Esophagus squamous epithelium (tissue), 5 donors: ENCODE measurements at regions not wholly inside any gene's neighbourhood (a gene's known extent, or its start where the extent isn't known, plus 50 kb on each side); places are given as distances from the start of the nearest gene placed in this dataset.

Experiments
- DNase-seq: peaks from one replicate; lab custom pipeline; 2025; lab: John Stamatoyannopoulos, UW
- H3K27ac ChIP-seq, 4 donors: fragments of 200-600 bp; sonication (generic); one replicate each; pipeline ENCODE4 v1.5.1; 2016 to 2019; ENCODE audit warnings: mild to moderate bottlenecking in 1 of 4
- H3K27me3 ChIP-seq, 4 donors: fragments of 200-600 bp; sonication (generic); 1 replicate in 3 of 4; 2 replicates in 1 of 4; pipeline versions ENCODE4 v1.5.1 to v1.6.0; 2017 to 2021; ENCODE audit warnings: antibody characterized with exemption in 1 of 4
- H3K36me3 ChIP-seq, 3 donors: fragments of 200-600 bp; sonication (generic); one replicate each; pipeline ENCODE4 v1.5.1; 2016 to 2019
- H3K4me1 ChIP-seq, 3 donors: fragments of 200-600 bp; sonication (generic); one replicate each; pipeline ENCODE4 v1.5.1; 2017 to 2019
- H3K4me3 ChIP-seq, 4 donors: fragments of 200-600 bp; sonication (generic); 1 replicate in 3 of 4; 2 replicates in 1 of 4; pipeline ENCODE4 v1.5.1; 2016 to 2019; ENCODE audit warnings: mild to moderate bottlenecking in 2 of 4, moderate library complexity in 1 of 4
- H3K9me3 ChIP-seq, 3 donors: fragments of 200-600 bp; sonication (generic); one replicate each; pipeline ENCODE4 v1.5.1; 2016 to 2019
- CTCF ChIP-seq, 6 experiments: fragments of 450-650 bp in 4 of 6; fragments of 200-600 bp in 2 of 6; sonication (generic) in 2 of 6; IDR thresholded peaks; one replicate each; pipeline ENCODE4 v1.5.1; 2016 to 2019; ENCODE audit warnings: antibody characterized with exemption in 6 of 6, mild to moderate bottlenecking in 4 of 6, moderate library complexity in 4 of 6
- POLR2A ChIP-seq, 4 donors: fragments of 450-650 bp; IDR thresholded peaks; one replicate each; pipeline ENCODE4 v1.6.1; 2017; ENCODE audit warnings: antibody characterized with exemption in 4 of 4, mild to moderate bottlenecking in 4 of 4, moderate library complexity in 3 of 4
- WGBS, 2 donors: methylation state at CpG; one replicate each; pipeline ENCODE4 v1.1.5; 2018; 5-methylcytosine and 5-hydroxymethylcytosine counted together
- intact Hi-C: fragments of 100-400 bp; cut with DNase I; formaldehyde crosslinking; loops from one replicate; pipeline ENCODE4 v1.15.0; 2022
- donor health status: DM: yes; HTN: yes; CAD: no.

- no peak for DNase-seq
- WGBS, 2 donors: no CpG with 5 or more reads among the region's 3 CpGs
- no peaks in the 10 kb centered on the region for H3K27me3 ChIP-seq
- H3K36me3 ChIP-seq: no peaks in the 10 kb centered on the region
- no peaks in the 10 kb centered on the region for H3K9me3 ChIP-seq
- no peaks in the 10 kb centered on the region for H3K4me1 ChIP-seq
- intact Hi-C loops: no loop called here
- H3K4me3 ChIP-seq: no peak overlapping the region
- no peak for TF ChIP-seq CTCF (IDR thresholded peaks at IDR 0.05)
- no peak for TF ChIP-seq POLR2A (IDR thresholded peaks at IDR 0.05)
- H3K27ac ChIP-seq: no peak overlapping the region
Observed at GRCh38 chrY:21073641-21074260, 317.8 kb downstream of the RPS4Y2 start.

- H3K4me1 ChIP-seq: no peaks in the 10 kb centered on the region
- no peak for DNase-seq
- no peak overlapping the region for H3K27ac ChIP-seq
- intact Hi-C loops: no loop called here
- H3K4me3 ChIP-seq: no peak overlapping the region
- H3K36me3 ChIP-seq: no peaks in the 10 kb centered on the region
- no peaks in the 10 kb centered on the region for H3K9me3 ChIP-seq
- 58% methylated on average over 2 of the region's 3 CpGs; no CpG with 5 or more reads in 1 of the 2 donors for WGBS, 2 donors
- H3K27me3 ChIP-seq: no peaks in the 10 kb centered on the region
- TF ChIP-seq CTCF (IDR thresholded peaks at IDR 0.05): no peak
- no peak for TF ChIP-seq POLR2A (IDR thresholded peaks at IDR 0.05)
Observed at GRCh38 chrY:21075658-21076057, 319.8 kb downstream of the RPS4Y2 start.

GRCh38 chrY:21079670-21080069 lies 323.8 kb downstream of the RPS4Y2 start:
- WGBS, 2 donors: 100% methylated on average over 1 of the region's 2 CpGs; no CpG with 5 or more reads in 1 of the 2 donors
- intact Hi-C loops: no loop called here
- no peak overlapping the region for H3K4me3 ChIP-seq

GRCh38 chrY:21081640-21082611 lies 326.0 kb downstream of the RPS4Y2 start:
- no peak overlapping the region for H3K4me3 ChIP-seq
- TF ChIP-seq POLR2A (IDR thresholded peaks at IDR 0.05) (no peak), CTCF (IDR thresholded peaks at IDR 0.05) (no peak)
- H3K27me3 ChIP-seq: no peaks in the 10 kb centered on the region
- no peaks in the 10 kb centered on the region for H3K4me1 ChIP-seq
- no peak overlapping the region for H3K27ac ChIP-seq
- H3K9me3 ChIP-seq: no peaks in the 10 kb centered on the region
- intact Hi-C loops: no loop called here
- DNase-seq: no peak
- WGBS, 2 donors: 61% methylated on average over 4 of the region's 4 CpGs; no CpG with 5 or more reads in 1 of the 2 donors
- H3K36me3 ChIP-seq: no peaks in the 10 kb centered on the region

More at GRCh38 chrY:21079670-21080069, 323.8 kb downstream of the RPS4Y2 start:
- H3K4me1 ChIP-seq: no peaks in the 10 kb centered on the region
- no peaks in the 10 kb centered on the region for H3K36me3 ChIP-seq
- H3K27ac ChIP-seq: no peak overlapping the region
- no peaks in the 10 kb centered on the region for H3K9me3 ChIP-seq
- TF ChIP-seq POLR2A (IDR thresholded peaks at IDR 0.05) (no peak), CTCF (IDR thresholded peaks at IDR 0.05) (no peak)
- no peak for DNase-seq
- H3K27me3 ChIP-seq: no peaks in the 10 kb centered on the region

- DNase-seq: no peak
Observed at GRCh38 chrY:21082639-21083038, 326.7 kb downstream of the RPS4Y2 start.

More at GRCh38 chrY:21082639-21083038, 326.7 kb downstream of the RPS4Y2 start:
- H3K27ac ChIP-seq: no peak overlapping the region
- H3K4me1 ChIP-seq: no peaks in the 10 kb centered on the region
- no peak overlapping the region for H3K4me3 ChIP-seq
- TF ChIP-seq POLR2A (IDR thresholded peaks at IDR 0.05) (no peak), CTCF (IDR thresholded peaks at IDR 0.05) (no peak)
- no peaks in the 10 kb centered on the region for H3K36me3 ChIP-seq
- intact Hi-C loops: no loop called here
- no peaks in the 10 kb centered on the region for H3K27me3 ChIP-seq
- H3K9me3 ChIP-seq: no peaks in the 10 kb centered on the region
